ENCODE measurements at regions not wholly inside any gene's neighbourhood (a gene's known extent, or its start where the extent isn't known, plus 50 kb on each side); places are given as distances from the start of the nearest gene placed in this dataset.

DNA sequence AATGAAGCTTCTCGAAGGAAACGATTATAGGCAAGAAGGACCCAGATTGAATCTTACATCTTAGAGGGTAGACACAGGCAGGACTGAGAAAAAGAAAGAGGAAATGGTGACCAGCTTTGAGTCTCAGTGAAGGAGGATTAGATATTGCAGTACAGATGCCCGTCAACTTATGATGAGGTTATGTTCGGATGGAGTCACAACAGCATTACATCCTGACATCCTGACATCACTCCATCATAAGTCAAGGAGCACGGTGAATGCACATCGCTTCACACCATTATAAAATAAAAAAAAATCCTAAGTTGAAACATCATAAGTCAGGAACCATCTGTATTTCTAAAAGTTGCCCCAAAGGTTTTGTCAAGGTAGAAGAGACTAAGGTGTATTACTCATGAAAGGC lies 312.3 kb upstream of the PLXNA2 start:
- no peaks in the 10 kb centered on the region for H3K4me1 ChIP-seq (ENCODE audit: control insufficient read depth, insufficient read depth, low read length)
- in situ Hi-C loops (cut with HindIII; ENCODE audit: low pct_unique_long_range_greater_than_20kb, low sequenced_read_pairs), result no loop called here
- POLR2A ChIA-PET, result no interaction called here
- CTCF ChIA-PET, result no interaction called here
- H3K36me3 ChIP-seq (ENCODE audit: control insufficient read depth, insufficient read depth, low read length), result no peaks in the 10 kb centered on the region
- BruUV-seq (replicated peaks), result no TSS peak
- ATAC-seq (no peak), DNase-seq (ENCODE audit: low read depth, low spot score) (no peak)
- no peak overlapping the region for H3K27ac ChIP-seq (ENCODE audit: low read length)
- TF ChIP-seq POLR2AphosphoS5 (IDR thresholded peaks at IDR 0.05; ENCODE audit: low read depth, low read length) (no peak), SIN3A (IDR thresholded peaks at IDR 0.05; ENCODE audit: borderline replicate concordance, insufficient read depth, low read depth, low read length) (no peak), TCF7L2 (IDR thresholded peaks at IDR 0.05; ENCODE audit: low read depth, low read length) (no peak), REST (IDR thresholded peaks at IDR 0.05; ENCODE audit: insufficient read depth in 1 of 2, low read depth in 2 of 2, low read length in 1 of 2) (no peak)
- H3K9me3 ChIP-seq (ENCODE audit: control insufficient read depth, insufficient read depth, low read depth, low read length), result no peaks in the 10 kb centered on the region
- H3K4me3 ChIP-seq (ENCODE audit: low read depth in 2 of 2, low read length in 2 of 2), result no peak overlapping the region
- no peaks in the 10 kb centered on the region for H3K27me3 ChIP-seq (ENCODE audit: control insufficient read depth, insufficient read depth, low read length)
- intact Hi-C loops (cut with micrococcal nuclease; ENCODE audit: unreplicated experiment), result no loop called here

DNA sequence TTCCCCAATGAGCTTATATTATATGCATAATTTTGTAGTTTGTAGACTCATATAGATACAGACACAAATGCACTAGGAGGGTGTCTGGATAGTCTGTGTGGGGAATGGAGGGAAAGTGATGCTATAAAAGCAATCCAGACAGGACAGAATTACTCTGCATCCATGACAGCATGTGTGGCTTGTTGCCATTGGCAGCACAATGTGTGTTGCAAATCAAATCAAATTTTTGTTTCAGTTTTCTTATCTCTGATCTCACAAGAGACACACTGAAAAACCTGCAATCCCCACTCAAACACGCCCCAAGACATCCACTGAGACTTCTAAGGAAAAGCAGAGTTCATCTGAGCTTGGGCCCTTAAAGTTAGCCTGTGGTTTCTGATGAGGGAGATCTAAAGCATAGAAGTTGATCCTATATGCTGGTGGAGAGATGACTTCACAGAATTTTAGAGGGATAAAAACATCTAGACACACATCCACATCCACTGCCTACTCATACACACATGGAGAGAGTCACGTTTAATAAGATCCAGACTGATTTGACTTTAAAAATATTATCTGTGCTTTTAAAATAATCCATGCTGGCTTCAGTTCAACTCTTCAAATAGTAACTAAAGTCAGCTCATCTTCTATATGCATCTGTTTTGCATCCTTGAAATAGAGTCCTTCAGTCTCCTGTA lies 313.0 kb upstream of the PLXNA2 start:
- DNase-seq (ENCODE audit: low read depth, low spot score) (no peak), ATAC-seq (no peak)
- in situ Hi-C loops (cut with HindIII; ENCODE audit: low pct_unique_long_range_greater_than_20kb, low sequenced_read_pairs) (no loop called here), intact Hi-C loops (cut with micrococcal nuclease; ENCODE audit: unreplicated experiment) (no loop called here)
- H3K4me1 ChIP-seq (ENCODE audit: control insufficient read depth, insufficient read depth, low read length), result no peaks in the 10 kb centered on the region
- H3K27me3 ChIP-seq (ENCODE audit: control insufficient read depth, insufficient read depth, low read length), result no peaks in the 10 kb centered on the region
- TF ChIP-seq TCF7L2 (IDR thresholded peaks at IDR 0.05; ENCODE audit: low read depth, low read length) (no peak), POLR2AphosphoS5 (IDR thresholded peaks at IDR 0.05; ENCODE audit: low read depth, low read length) (no peak), REST (IDR thresholded peaks at IDR 0.05; ENCODE audit: insufficient read depth in 1 of 2, low read depth in 2 of 2, low read length in 1 of 2) (no peak), SIN3A (IDR thresholded peaks at IDR 0.05; ENCODE audit: borderline replicate concordance, insufficient read depth, low read depth, low read length) (no peak)
- TF ChIP-seq, protein P1, sequence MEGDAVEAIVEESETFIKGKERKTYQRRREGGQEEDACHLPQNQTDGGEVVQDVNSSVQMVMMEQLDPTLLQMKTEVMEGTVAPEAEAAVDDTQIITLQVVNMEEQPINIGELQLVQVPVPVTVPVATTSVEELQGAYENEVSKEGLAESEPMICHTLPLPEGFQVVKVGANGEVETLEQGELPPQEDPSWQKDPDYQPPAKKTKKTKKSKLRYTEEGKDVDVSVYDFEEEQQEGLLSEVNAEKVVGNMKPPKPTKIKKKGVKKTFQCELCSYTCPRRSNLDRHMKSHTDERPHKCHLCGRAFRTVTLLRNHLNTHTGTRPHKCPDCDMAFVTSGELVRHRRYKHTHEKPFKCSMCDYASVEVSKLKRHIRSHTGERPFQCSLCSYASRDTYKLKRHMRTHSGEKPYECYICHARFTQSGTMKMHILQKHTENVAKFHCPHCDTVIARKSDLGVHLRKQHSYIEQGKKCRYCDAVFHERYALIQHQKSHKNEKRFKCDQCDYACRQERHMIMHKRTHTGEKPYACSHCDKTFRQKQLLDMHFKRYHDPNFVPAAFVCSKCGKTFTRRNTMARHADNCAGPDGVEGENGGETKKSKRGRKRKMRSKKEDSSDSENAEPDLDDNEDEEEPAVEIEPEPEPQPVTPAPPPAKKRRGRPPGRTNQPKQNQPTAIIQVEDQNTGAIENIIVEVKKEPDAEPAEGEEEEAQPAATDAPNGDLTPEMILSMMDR (IDR thresholded peaks at IDR 0.05), result no peak
- no peak overlapping the region for H3K4me3 ChIP-seq (ENCODE audit: low read depth in 2 of 2, low read length in 2 of 2)
- no peaks in the 10 kb centered on the region for H3K9me3 ChIP-seq (ENCODE audit: control insufficient read depth, insufficient read depth, low read depth, low read length)
- CTCF ChIA-PET, result no interaction called here
- BruUV-seq (replicated peaks), result no TSS peak
- POLR2A ChIA-PET, result no interaction called here
- no peak overlapping the region for H3K27ac ChIP-seq (ENCODE audit: low read length)
- no peaks in the 10 kb centered on the region for H3K36me3 ChIP-seq (ENCODE audit: control insufficient read depth, insufficient read depth, low read length)
